Panc1 (cell line): ENCODE measurements at regions not wholly inside any gene's neighbourhood (a gene's known extent, or its start where the extent isn't known, plus 50 kb on each side); places are given as distances from the start of the nearest gene placed in this dataset.

Experiments used
- ATAC-seq: fragments of 200-7000 bp; cut with Tn5 transposase; 2 replicates; pipeline ENCODE4 v1.9.1; 2020; ENCODE audit warnings: mild to moderate bottlenecking, moderate library complexity
- BruUV-seq: library from RNA; stranded (reverse); fragments of 400-500 nt; replicated peaks from 2 replicates; lab custom pipeline; 2021; lab: Mats Ljungman, UMichigan
- CTCF ChIA-PET: fragments of 300-600 bp; sonication (Branson Sonifier 250); formaldehyde crosslinking; loops from one replicate; lab custom pipeline; 2022; ENCODE audit warnings: antibody characterized with exemption; lab: Charles Lee
- POLR2A ChIA-PET: fragments of 300-600 bp; sonication (Branson Sonifier 250); formaldehyde crosslinking; loops from one replicate; lab custom pipeline; 2022; ENCODE audit warnings: antibody characterized with exemption; lab: Charles Lee
- DNase-seq: peaks from one replicate; pipeline ENCODE4 v3.0.0-alpha.2; 2010; ENCODE audit warnings: low read depth, low spot score
- H3K27ac ChIP-seq: 2 replicates; pipeline ENCODE4 v1.5.1; 2011; ENCODE audit warnings: mild to moderate bottlenecking, low read length, inconsistent platforms
- H3K27me3 ChIP-seq: fragments of 200-500 bp; sonication (Bioruptor generic); 2 replicates; pipeline ENCODE4 v1.6.0; 2014; ENCODE audit warnings: low read length, inconsistent platforms; ENCODE audit not compliant: control insufficient read depth, insufficient read depth
- H3K36me3 ChIP-seq: fragments of 200-500 bp; sonication (Bioruptor generic); 2 replicates; pipeline ENCODE4 v1.5.1; 2014; ENCODE audit warnings: inconsistent platforms, mild to moderate bottlenecking, low read length, moderate library complexity; ENCODE audit not compliant: control insufficient read depth, insufficient read depth
- H3K4me1 ChIP-seq: 2 replicates; pipeline ENCODE4 v1.5.1; 2011; ENCODE audit warnings: inconsistent platforms, mild to moderate bottlenecking, low read length, moderate library complexity; ENCODE audit not compliant: control insufficient read depth, insufficient read depth
- H3K4me3 ChIP-seq, 2 experiments: 2 replicates each; pipeline ENCODE4 v1.5.1; 2011 to 2012; ENCODE audit warnings: low read depth in 2 of 2, low read length in 2 of 2, mild to moderate bottlenecking in 2 of 2, inconsistent platforms in 1 of 2, moderate library complexity in 1 of 2
- H3K9me3 ChIP-seq: fragments of 200-500 bp; sonication (Bioruptor generic); 2 replicates; pipeline ENCODE4 v1.5.1; 2014; ENCODE audit warnings: low read depth, mild to moderate bottlenecking, inconsistent platforms, low read length, moderate library complexity; ENCODE audit not compliant: control insufficient read depth, insufficient read depth
- CTCF ChIP-seq: fragments of 450-650 bp; IDR thresholded peaks from 2 replicates; pipeline ENCODE4 v1.5.1; 2017; ENCODE audit warnings: mild to moderate bottlenecking
- POLR2AphosphoS5 ChIP-seq: IDR thresholded peaks from 2 replicates; pipeline ENCODE4 v1.6.1; 2012; ENCODE audit warnings: mild to moderate bottlenecking, low read depth, low read length, moderate library complexity
- REST ChIP-seq, 2 experiments: IDR thresholded peaks; 2 replicates each; pipeline ENCODE4 v1.6.1; 2011 to 2012; ENCODE audit warnings: low read depth in 2 of 2, control low read depth in 1 of 2, low read length in 1 of 2, mild to moderate bottlenecking in 1 of 2, moderate library complexity in 1 of 2; ENCODE audit not compliant: insufficient read depth in 1 of 2
- SIN3A ChIP-seq: IDR thresholded peaks from 2 replicates; pipeline ENCODE4 v1.6.1; 2012; ENCODE audit warnings: low read depth, mild to moderate bottlenecking, low read length, moderate library complexity, borderline replicate concordance; ENCODE audit not compliant: insufficient read depth
- TCF7L2 ChIP-seq: IDR thresholded peaks from 2 replicates; pipeline ENCODE4 v1.6.1; 2011; ENCODE audit warnings: mild to moderate bottlenecking, low read depth, low read length, inconsistent platforms
- in situ Hi-C: cut with HindIII; loops from 2 replicates; pipeline ENCODE4 v1.10.0; 2016; ENCODE audit warnings: low sequenced_read_pairs, low pct_unique_long_range_greater_than_20kb
- intact Hi-C: fragments of 100-400 bp; cut with micrococcal nuclease; formaldehyde crosslinking; loops from one replicate; pipeline ENCODE4 v1.10.0; 2022; ENCODE audit not compliant: unreplicated experiment

GRCh38 chr2:198252472-198252871 lies 448.1 kb downstream of the PLCL1 start:
- Histone ChIP-seq H3K27ac (no peak overlapping the region), H3K36me3 (no peaks in the 10 kb centered on the region), H3K4me3 (no peak overlapping the region), H3K27me3 (no peaks in the 10 kb centered on the region; the same call in none of the 2 replicates), H3K4me1 (no peaks in the 10 kb centered on the region), H3K9me3 (no peaks in the 10 kb centered on the region)
- ATAC-seq (no peak), DNase-seq (no peak)
- TF ChIP-seq CTCF, result no peak
- TF ChIP-seq POLR2AphosphoS5, result no peak
- TF ChIP-seq REST (IDR thresholded peaks at IDR 0.05; ENCODE audit: insufficient read depth in 1 of 2, low read depth in 2 of 2, low read length in 1 of 2), result no peak
- TF ChIP-seq SIN3A, result no peak
- TF ChIP-seq TCF7L2, result no peak
- BruUV-seq, result no TSS peak
- POLR2A ChIA-PET, result no interaction called here
- in situ Hi-C loops, result no loop called here
- CTCF ChIA-PET, result no interaction called here
- intact Hi-C loops, result no loop called here

GRCh38 chr2:198242093-198242492 lies 437.7 kb downstream of the PLCL1 start:
- intact Hi-C loops (no loop called here), in situ Hi-C loops (no loop called here)
- Histone ChIP-seq H3K27me3 (no peaks in the 10 kb centered on the region), H3K36me3 (no peaks in the 10 kb centered on the region), H3K4me3 (no peak overlapping the region), H3K9me3 (no peaks in the 10 kb centered on the region), H3K27ac (no peak overlapping the region), H3K4me1 (no peaks in the 10 kb centered on the region)
- ChIA-PET CTCF (no interaction called here), POLR2A (no interaction called here)
- no peak for TF ChIP-seq CTCF
- no peak for TF ChIP-seq TCF7L2
- TF ChIP-seq POLR2AphosphoS5, result no peak
- ATAC-seq (no peak), DNase-seq (no peak)
- no TSS peak for BruUV-seq
